ENCODE measurements at regions not wholly inside any gene's neighbourhood (a gene's known extent, or its start where the extent isn't known, plus 50 kb on each side); places are given as distances from the start of the nearest gene placed in this dataset.

GRCh38 chr11:79971255-79971654, 530.4 kb upstream of the TENM4 start:
- DNase-seq = no peak

DNA sequence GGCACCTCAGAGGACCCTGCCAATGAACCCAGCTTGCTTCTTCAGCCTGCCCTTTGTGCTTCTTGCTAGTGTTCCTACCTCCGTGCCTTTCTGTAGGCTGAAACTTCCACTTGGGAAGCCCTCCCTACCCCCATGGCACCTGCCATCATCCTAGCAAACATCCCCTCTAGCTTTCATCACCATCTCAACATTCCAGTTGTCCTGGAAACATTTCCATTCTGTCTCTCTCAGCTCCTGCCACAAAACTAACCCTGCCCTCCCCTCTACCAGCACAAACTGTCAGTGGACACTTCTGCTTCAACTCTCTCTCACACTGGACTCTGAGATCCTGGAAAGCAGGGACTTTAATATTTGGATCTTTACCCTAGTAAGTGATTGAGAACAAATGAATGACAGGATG, 525.8 kb upstream of the TENM4 start:
- DNase-seq = no peak

GRCh38 chr11:79963856-79964645, 523.2 kb upstream of the TENM4 start:
- DNase-seq = no peak

- no peak for DNase-seq
Observed at GRCh38 chr11:79960461-79960860, 519.6 kb upstream of the TENM4 start.

DNA sequence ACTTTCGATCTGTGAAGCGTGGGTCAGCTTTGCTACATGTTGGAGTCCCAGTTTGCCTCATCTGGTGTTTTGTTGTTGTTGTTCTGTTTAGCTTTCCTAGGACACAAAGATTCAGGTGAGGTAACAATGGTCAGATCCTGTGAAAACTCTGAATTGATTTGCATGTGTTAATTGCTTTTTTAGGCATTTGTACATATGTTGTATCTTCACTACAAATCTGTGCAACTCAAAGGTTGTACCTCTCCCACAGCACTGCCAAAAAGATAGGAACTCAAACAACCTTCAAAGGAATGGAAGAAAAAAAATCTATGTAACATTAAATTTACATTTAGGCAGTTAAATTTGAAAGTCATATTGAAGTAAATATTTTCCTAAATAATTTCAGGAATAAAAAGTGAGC, 518.5 kb upstream of the TENM4 start:
- DNase-seq = no peak

DNA sequence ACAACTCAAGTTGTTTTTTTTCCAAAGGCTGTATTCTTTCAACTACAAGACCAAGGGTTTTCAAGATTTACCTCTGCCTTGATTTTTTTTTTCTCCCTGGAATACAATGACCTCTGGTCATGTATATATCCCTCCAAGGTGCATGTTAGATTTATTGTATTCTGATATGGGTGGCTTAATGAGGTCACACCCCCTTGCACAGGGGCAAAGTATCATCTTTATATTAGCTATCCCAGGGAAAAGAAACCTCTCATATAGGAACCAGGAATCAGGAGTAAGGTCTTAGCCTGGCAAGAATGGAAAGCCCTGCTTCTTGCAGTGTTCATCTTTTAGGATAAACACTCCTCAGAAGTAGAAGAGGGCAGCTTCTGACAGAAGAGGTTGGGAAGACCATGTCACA, 516.9 kb upstream of the TENM4 start:
- DNase-seq = no peak

- DNase-seq = no peak
Observed at GRCh38 chr11:79956061-79956460, 515.2 kb upstream of the TENM4 start.

- peak in 1 of 2 experiments; percentile 30 for DNase-seq
Observed at GRCh38 chr11:79953629-79954028, 512.8 kb upstream of the TENM4 start.

DNA sequence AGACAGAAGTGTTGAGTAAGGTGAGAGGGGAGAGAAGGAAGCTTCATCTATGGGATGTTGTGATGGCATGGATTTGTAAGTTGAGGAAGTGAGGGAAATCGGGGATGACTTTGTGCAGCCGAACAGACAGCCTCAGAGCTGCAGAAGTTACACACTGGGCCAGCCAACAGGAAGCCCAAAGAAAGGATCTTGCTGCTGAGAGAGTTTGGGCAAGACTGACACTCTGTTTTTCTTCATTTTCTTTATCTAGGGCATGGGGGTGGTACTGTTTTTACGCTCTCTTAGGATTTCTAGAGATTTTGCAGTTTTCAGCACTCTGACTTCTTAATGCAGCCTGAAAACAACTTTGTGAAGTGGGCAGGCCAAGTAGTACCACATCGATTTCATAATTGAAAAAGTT, 509.9 kb upstream of the TENM4 start:
- no peak for DNase-seq

DNA sequence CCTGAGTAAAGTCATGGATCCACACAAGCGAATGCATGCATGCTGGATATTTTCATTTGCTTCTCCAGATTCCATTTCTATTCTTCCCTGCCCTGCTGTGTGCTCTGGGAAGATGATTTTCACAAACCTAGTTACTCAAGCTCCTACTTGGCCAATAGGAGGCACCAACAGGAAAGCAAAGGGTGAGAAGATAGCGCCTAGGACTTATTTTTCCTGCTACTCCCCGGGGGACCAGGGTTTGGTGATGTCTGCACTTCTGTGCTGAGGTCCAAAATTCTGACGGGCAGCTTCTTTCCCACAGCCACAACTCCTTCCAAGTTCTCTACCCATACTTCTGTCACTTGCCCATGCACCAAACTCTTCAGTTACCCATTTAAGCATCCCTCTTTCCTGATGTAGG, 509.3 kb upstream of the TENM4 start:
- peak; percentile 37 to 72 for DNase-seq

GRCh38 chr11:79949574-79949973, 508.7 kb upstream of the TENM4 start:
- peak; percentile 72 to 77 for DNase-seq

DNA sequence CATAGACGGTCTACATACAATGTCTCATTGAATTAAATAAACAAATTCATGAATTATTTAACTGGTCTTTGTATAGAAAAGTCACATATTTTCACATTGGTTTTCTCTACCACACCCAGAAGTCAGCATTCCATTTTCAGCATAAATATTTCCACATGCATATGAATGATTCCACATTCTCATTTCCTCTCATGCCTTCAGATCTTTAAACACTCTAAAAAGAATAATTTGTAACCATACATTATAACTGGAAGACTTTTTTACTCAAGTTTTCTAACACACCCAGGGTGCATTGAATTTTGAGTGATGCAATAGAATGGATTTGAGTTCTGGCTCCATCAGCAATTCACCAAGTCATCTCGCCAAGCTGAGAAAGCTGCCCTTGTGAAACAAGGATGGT, 501.8 kb upstream of the TENM4 start:
- peak; percentile 52 to 64 for DNase-seq

- peak; percentile 60 to 70 for DNase-seq
Observed at GRCh38 chr11:79942090-79942489, 501.3 kb upstream of the TENM4 start.

DNA sequence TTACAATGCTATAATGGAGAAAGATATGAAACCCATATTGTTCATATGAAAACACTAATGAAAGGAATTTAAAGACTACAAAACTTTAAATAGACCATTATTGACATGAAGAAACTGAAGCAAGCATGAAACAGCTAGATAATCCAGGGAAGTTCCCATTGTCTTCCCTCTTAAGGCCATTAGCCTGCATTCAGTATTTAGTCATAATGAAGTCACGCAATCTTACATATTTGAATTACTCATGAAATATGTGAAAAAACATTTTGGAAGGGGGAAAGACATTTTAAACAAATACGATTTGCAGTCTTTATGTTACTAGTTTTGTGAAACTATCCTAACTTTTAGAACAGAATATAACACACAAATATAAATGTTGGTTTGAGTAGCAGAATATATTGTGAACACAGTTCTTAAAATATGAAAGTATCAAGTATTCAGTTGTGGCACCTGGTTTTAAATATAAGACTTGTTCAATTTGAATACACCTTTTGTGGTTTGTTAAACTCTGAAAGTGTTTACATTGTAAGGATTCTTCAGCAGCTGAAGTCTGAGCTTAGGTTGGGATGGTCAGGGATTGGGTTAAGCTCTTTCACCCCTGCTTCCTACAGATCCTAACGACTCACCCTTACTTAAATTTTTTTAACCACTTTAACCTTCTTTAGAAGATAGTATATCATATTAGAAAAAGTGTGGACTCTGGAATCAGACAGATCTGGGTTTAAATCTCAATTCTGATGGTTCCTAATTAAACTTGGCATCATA, 500.3 kb upstream of the TENM4 start:
- peak; percentile 42 to 48 for DNase-seq

GRCh38 chr11:79940165-79940564, 499.3 kb upstream of the TENM4 start:
- DNase-seq = peak; percentile 74 to 89

DNA sequence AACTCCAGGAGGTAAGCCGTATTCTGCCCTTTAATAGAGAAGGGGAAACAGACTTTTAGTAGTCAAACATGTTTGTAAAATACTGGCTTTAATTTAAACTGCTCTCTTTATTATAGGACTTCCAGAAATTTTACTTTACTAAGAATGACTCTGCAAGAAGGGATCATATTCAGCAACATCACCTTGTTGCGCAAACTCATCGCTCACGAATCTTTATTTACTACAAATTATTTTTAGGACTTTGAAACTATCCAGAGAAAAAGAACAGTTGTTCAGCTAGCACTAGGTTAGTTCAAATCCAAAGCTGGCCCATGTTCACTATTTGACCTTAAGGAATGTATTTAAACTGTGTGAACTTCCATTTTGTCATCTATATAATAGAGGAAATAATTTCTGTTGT, 498.3 kb upstream of the TENM4 start:
- no peak for DNase-seq

- DNase-seq = no peak
Observed at GRCh38 chr11:79937676-79938334, 497.0 kb upstream of the TENM4 start.

DNA sequence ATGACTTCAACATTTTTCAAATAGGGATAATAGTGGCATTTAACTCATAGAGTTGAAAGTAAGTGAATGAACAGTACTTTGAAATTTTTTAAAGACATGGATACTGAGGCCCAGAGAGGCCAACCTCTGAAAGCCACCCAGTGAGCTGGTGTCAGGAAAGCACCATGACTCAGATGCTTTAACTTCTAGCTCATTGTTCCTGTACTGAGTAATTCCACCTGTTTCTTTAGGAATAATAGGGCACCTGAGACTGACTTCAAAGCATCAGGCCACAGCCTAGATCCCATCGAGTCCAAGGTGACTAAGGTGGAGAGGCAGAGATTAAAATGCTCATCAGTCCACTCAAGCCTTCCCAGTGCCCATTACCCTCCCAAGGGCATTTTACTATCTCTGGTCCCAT, 491.8 kb upstream of the TENM4 start:
- DNase-seq = no peak

DNA sequence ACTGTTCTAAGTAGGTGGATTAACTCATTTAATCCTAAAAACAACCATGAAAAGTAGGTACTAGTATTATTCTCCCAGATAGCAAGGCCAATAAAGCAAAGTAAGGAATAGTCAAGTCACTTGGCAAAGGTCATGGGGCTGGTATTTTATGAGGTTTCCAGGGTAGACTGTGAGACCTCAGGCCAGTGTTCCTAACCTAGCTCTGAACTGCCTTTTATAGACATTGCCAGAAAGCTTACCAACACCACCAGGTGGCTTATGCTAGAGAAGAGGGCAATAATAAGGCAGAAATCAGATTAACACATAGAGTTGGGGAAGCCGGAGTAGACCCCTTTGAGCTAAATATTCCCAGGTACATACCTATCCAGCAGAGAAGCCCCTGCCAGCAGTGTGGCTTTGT, 490.9 kb upstream of the TENM4 start:
- DNase-seq = peak in 1 of 2 experiments; percentile 20

DNA sequence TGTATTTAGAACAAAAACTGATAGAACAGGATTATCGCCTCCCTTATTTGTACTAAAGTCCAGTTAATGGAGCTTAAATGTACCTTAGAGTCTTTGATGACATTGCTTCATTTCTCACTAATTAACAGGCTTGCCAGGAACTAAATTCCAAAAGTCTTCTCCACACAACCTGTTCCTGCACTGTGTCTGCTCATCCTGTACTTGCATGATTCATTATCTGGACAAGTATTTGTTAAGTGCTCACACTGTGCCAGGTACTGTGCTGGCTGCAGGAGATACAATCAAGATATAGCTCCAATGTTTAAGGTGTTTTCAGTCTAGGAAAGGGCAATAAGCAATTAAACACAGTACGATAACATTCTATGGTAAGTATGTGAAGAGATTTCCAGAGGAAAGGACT, 485.9 kb upstream of the TENM4 start:
- DNase-seq = no peak

DNA sequence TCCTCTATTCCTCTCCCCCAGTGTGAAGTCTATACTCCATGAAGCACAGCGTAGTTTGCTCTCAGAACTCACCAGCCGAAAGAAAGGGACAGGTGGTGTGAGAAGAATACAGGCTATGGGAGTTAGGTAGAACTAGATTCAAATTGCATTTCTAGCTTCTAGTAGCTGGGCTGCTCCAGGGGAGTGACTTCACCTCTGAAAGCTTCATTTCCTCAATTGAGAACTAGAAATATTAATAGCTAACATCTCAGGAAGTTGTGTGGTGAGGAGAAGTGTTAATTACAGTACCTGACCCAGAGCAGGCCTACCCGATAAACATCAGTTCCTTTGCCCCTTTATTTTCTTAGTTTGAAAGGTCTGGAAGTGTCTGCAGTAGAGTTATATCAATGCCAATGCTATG, 484.7 kb upstream of the TENM4 start:
- no peak for DNase-seq

DNA sequence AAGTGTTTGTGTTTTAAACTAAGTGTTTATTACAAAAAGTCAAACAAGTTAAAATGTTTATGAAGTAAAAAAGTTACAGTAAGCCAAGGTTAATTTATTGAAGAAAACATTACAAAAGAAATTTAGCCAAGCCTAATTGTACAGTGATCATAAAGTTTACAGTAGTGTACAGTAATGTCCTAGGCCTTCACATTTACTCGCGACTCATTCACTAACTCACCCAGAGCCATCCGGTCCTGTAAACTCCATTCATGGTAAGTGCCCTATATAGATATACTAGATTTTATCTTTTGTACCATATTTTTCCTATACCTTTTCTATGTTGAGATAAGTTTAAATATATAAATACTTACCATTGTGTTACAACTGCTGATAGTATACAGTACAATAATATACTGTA, 481.8 kb upstream of the TENM4 start:
- no peak for DNase-seq

DNA sequence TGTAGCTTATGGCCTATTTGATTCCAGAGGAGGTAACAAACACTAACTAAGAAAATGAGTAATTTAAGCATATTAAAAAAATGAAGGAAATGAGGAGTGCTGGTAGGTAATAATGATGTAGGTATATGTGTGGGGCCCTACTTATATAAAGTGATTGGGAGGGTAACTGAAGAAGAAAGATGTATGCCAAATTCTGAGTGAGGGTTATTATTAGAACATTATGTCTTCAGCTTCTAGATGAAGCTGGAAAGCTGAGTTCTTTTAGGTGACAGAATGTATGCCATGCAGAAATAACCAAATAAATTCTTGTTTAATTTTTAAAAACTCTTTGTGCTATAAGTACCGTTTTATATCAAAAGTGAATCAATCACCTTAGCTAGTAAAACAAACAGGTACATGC, 479.6 kb upstream of the TENM4 start:
- no peak for DNase-seq

- DNase-seq = no peak
Observed at GRCh38 chr11:79919350-79919749, 478.5 kb upstream of the TENM4 start.

Measured in NCI-H526 (cell line).